ENCODE measurements at regions not wholly inside any gene's neighbourhood (a gene's known extent, or its start where the extent isn't known, plus 50 kb on each side); places are given as distances from the start of the nearest gene placed in this dataset.
A peak's percentile ranks its signal among the peaks of the same experiment; 100 is the strongest.

GRCh38 chr20:41798930-41799502 lies 180.8 kb upstream of the CHD6 start:
- no peak for DNase-seq (ENCODE audit: low read depth in 2 of 3, low spot score in 2 of 3)

DNA sequence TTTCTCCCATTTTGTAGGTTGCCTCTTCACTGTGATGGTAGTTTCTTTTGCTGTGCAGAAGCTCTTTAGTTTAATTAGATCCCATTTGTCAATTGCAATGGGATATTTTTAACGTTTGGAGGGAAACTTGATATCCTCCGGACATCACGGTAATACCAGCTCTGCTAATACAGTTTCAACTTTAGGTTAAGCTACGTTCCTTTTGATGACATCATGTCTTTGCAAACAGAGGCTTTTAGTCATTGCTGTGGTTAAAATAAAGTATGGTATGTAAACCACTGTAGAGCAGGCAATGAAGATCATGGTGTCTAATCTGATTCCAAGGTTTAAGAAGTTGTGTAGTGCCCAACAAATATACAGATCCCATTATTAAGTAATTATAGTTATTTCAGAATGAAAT lies 168.0 kb upstream of the CHD6 start:
- DNase-seq (ENCODE audit: low read depth in 2 of 3, low spot score in 2 of 3) = no peak

- DNase-seq (ENCODE audit: low read depth in 2 of 3, low spot score in 2 of 3) = no peak
These were observed 166.2 kb upstream of the CHD6 start for GRCh38 chr20:41784209-41784958.

DNA sequence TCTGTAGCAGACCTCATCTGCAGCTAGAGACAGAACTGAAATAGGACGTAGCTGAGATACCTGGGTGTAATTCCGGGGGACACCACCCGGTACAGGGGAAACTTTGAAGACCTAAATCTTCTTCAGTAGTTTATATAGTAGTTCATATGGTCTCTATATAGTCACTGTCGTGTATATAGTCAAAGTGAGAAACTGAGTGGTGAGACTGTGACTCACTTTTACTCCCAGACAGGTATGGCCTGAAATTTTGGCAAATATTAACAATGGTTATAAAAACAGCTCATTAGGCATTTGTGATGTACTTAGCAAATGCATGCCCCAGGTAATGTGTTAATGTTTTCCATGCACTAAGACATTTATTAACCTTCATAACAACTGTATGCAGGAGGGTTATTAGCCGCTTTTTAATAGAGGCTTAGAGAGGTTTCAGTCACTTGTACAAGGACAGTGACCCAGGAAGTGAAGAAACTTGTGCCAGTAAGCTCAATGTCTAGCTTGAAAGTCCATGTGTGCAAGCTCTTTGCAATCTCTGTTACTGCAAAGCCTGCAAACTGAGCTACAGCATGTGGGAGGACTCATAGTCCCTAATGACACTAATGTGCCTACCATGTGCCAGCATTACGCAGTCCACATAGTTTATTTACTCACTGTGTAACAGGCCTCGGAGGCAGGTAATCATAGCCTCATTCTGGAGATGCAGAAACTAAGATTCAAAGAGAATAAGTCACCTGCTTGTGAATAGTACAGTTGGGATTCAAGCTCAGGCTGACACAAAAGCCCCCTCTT lies 165.4 kb upstream of the CHD6 start:
- DNase-seq (ENCODE audit: low read depth in 2 of 3, low spot score in 2 of 3) = no peak

DNA sequence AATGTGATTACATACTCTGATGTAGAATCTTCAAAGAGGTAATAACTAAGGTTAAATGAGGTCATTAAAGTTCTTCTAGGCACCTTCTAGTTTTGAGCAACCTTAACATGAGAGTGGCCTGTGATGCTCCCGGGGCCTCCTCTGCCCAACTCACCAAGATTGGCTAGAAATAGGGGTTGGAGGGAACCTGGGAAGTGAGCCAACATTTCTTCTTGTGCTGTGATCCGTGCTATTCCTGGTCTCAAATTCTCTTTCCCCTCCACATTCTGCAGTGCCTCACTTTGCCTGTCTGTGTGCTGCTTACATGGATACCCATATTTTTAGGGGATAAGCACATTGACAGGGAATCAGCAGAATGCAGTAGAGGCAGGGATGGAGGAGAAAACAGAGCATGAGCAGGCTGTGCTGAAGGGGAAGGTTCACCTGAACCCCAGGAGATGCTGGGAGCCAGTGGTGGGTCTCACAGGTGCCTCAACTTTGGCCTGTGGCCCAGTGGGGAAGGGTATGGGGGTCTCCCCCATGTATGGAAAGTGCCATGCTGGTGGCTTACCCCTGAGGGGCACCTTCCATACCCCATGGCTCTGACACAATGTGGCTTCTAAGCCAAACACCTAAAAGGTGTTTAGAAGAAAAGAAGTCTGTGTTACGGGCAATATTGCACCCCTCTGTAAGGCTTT lies 164.7 kb upstream of the CHD6 start:
- no peak for DNase-seq (ENCODE audit: low read depth in 2 of 3, low spot score in 2 of 3)

DNA sequence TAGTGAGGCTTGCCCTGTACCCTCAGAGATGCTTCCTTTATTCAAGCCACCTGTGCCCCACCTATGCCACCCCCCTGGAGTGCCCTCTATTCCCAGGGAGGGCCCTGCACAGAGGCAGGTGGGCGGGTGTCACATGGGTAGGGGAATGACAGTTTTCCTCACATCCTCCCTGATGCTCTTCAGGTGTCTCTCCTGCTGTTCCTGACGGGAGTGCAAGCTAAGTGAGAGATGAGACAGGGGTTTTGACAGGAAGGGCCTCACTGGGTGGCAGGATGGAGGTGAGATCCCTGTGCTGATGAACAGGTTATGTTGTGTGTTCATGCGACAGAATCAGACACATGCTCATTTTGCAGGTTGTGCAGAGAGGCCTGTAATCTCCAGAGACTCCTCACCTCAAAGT lies 164.1 kb upstream of the CHD6 start:
- DNase-seq (ENCODE audit: low read depth in 2 of 3, low spot score in 2 of 3) = no peak

GRCh38 chr20:41776421-41776820 lies 158.2 kb upstream of the CHD6 start:
- no peak for DNase-seq (ENCODE audit: low read depth in 2 of 3, low spot score in 2 of 3)

GRCh38 chr20:41774291-41774690 lies 156.1 kb upstream of the CHD6 start:
- no peak for DNase-seq (ENCODE audit: low read depth in 2 of 3, low spot score in 2 of 3)

DNA sequence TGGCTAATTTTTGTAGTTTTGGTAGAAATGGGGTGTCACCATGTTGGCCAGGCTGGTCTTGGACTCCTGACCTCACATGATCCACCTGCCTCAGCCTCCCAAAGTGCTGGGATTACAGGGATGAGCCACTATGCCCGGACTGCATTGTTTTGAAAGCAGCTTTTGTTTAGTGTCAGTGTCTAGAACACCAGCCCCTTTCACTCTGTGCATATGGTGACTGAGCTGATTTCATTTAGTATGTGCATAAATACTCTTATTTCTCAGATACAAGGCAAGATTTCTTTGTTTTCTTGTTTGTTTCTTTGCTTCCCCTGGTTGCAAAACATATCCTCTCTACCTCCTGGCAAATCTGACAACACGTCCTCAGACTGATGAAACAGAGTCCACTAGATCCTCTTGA lies 152.8 kb upstream of the CHD6 start:
- DNase-seq (ENCODE audit: low read depth in 2 of 3, low spot score in 2 of 3) = no peak

GRCh38 chr20:41770427-41770826 lies 152.2 kb upstream of the CHD6 start:
- DNase-seq (ENCODE audit: low read depth in 2 of 3, low spot score in 2 of 3) = no peak

DNA sequence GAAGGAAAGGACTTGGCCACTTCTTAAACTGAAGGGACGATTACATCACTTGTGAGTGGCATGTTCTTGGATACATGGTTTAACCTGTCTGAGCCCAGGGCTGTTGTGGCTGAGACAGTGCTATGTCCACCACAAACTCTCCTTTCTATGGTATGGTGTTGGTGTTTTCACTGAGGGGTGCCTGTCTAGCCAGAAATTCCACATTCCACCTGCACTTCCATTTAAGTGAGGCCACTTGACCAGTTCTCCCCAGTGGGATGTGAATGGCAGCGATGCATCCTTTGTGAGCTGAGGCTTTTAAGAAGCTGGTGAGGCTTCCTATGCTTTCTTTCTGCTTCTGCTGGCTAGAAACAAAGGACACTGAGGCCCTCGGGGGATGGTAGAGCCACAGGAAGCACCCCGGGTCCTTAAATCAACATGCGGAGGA lies 151.4 kb upstream of the CHD6 start:
- no peak for DNase-seq (ENCODE audit: low read depth in 2 of 3, low spot score in 2 of 3)

GRCh38 chr20:41750137-41750536 lies 132.0 kb upstream of the CHD6 start:
- no peak for DNase-seq (ENCODE audit: low read depth in 2 of 3, low spot score in 2 of 3)

- DNase-seq (ENCODE audit: low read depth in 2 of 3, low spot score in 2 of 3) = no peak
These were observed 130.8 kb upstream of the CHD6 start for GRCh38 chr20:41748756-41749582.

- DNase-seq (ENCODE audit: low read depth in 2 of 3, low spot score in 2 of 3) = no peak
These were observed 129.9 kb upstream of the CHD6 start for GRCh38 chr20:41748051-41748450.

GRCh38 chr20:41747226-41747625 lies 129.0 kb upstream of the CHD6 start:
- DNase-seq (ENCODE audit: low read depth in 2 of 3, low spot score in 2 of 3) = no peak

DNA sequence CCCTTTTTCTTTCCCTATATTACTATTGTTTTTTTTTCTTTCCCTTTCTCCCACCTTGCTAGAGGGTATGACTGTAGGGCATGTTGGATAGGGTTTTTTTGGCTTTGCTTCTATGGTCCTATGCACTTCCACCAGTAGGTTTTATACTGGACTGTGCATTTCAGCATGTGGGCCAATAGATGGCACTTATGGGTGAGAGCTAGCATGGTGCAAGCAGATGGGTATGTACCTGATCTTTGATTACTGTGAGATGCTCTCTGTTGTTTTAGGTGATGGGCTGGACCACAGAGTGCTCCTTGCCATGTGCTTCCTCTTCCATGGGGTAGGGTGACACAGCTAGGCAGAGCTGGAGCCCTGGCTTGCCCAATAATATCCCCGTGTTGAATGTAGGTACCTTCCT lies 128.5 kb upstream of the CHD6 start:
- DNase-seq (ENCODE audit: low read depth in 2 of 3, low spot score in 2 of 3) = no peak

DNA sequence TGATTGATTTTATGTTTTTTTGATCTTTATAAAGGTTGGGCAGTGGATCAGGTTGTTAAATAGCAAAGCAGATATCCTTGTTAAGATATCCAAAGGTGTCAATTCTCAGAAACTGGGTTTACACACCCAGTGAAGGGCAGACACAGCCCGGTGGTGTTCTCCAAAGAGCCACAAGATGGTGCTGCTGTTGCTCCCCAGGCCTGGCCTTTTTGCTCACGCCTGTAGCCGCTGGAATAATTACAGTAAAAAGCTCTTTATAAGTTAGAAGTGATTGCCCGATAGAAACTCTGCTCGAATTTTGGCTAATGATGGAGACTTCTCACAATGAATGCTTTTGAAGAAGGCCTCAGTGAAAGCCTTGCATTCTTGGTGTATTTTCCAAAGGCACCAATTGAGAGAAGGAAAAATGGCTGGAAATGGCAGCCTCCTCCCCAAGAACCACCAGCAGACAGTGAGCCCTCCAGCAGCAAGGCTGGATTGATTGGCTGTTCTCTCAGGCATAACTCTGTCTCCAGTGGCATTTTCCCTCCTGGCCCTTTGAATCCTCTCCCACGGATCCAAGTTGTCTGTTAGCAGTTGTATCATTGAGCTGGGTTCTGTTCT lies 120.5 kb upstream of the CHD6 start:
- DNase-seq (ENCODE audit: low read depth in 2 of 3, low spot score in 2 of 3) = peak in 1 of 3 experiments; percentile 31

DNA sequence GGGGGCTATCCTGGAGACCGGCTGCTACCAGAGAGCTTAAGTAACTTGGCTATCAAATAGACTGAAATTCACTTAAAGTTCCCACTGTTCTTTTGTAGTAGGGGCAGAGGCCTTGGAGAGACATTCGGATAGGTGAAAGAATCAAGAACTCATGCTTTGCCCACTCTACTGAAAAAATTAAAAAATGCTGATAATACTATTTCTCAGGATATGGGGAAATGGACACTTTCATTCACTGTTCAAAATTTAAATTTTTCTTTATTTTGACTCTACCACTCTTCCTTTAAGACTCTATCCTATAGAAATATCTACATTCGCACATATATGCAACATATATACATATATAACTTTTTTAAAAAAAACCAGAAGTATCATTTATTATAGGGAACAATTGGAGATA lies 117.8 kb upstream of the CHD6 start:
- no peak for DNase-seq (ENCODE audit: low read depth in 2 of 3, low spot score in 2 of 3)

DNA sequence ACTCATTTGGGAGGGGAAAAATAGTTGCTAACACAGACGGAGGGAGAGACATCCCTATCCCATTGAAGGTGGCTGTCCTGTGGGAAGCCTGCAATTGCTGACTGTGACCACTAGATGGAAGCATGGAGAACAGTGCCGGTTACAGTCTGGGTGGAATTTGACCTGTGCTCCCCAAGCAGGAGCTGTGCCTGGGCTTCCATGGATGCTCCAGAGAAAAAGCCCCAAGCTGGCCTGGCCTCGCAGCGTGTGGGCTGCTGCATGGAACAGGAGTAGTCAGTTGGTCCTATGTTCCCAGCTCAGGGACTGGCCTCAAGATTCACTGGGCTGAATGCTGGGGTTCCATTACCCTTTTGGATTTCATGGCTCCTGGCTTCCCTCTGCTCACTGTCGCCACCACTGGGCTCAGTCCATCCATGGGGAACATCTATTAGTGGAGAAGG lies 116.3 kb upstream of the CHD6 start:
- DNase-seq (ENCODE audit: low read depth in 2 of 3, low spot score in 2 of 3) = peak in 1 of 3 experiments; percentile 3

GRCh38 chr20:41733151-41733550 lies 115.0 kb upstream of the CHD6 start:
- no peak for DNase-seq (ENCODE audit: low read depth in 2 of 3, low spot score in 2 of 3)
